Kidney epithelial cell (primary cell): ENCODE measurements at regions not wholly inside any gene's neighbourhood (a gene's known extent, or its start where the extent isn't known, plus 50 kb on each side); places are given as distances from the start of the nearest gene placed in this dataset.
A peak's percentile ranks its signal among the peaks of the same experiment; 100 is the strongest.

Experiments used
- DNase-seq: peaks from one replicate; pipeline ENCODE4 v3.0.0-alpha.2; 2010; ENCODE audit warnings: low read depth
- H3K27me3 ChIP-seq: 2 replicates; pipeline ENCODE4 v1.6.0; 2011; ENCODE audit warnings: low read length; ENCODE audit not compliant: control insufficient read depth, insufficient read depth
- H3K36me3 ChIP-seq: 2 replicates; pipeline ENCODE4 v1.5.1; 2011; ENCODE audit warnings: low read length; ENCODE audit not compliant: control insufficient read depth, insufficient read depth
- H3K4me3 ChIP-seq: 2 replicates; pipeline ENCODE4 v1.5.1; 2011; ENCODE audit warnings: low read depth, mild to moderate bottlenecking, control low read depth, low read length
- CTCF ChIP-seq: IDR thresholded peaks from 2 replicates; pipeline ENCODE4 v1.5.1; 2011; ENCODE audit warnings: mild to moderate bottlenecking, moderate library complexity, low read length, control low read depth, inconsistent platforms; ENCODE audit not compliant: insufficient read depth, poor library complexity, severe bottlenecking

- no peak overlapping the region for H3K4me3 ChIP-seq
- no peak for DNase-seq
- H3K36me3 ChIP-seq, result no peaks in the 10 kb centered on the region
- no peaks in the 10 kb centered on the region for H3K27me3 ChIP-seq
- no peak for TF ChIP-seq CTCF
Measured at GRCh38 chr5:68722357-68722756, 371.5 kb upstream of the SLC30A5 start.

DNA sequence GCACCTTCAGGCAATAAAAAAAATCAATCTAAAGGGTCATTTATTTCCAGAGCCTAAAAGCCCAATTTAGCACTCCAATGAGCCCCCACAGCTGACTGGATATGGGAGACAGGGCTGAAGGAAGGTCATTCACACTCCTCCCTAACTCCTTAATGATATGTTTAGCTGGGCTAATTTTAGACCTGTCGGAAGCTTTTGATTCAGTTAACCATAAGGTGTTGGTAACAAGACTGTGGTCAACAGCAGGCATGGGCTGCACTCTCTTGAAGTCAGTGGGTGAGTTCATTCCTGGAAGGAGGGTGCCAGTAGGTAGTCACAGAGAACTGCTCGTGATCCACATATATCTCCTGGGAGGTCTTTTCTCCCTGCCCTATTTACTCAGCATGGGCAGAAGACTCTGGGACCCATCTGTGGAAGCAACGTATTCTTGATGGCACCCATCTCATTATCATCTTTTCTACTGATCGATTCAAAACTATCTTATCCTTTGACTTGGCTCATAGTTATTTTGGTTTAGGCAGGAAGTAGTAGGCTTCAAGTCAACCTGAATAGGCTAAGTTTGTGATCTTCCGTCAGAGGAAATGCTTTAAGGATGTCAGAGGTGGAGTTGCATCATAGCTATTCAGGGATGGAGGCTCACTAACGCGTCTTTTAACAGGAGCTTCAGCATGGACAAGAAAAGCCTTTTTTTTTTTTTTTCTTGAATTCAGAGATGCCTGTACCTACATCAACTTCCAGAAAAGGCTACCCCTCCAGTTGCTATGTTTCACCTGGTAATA, 367.7 kb upstream of the SLC30A5 start:
- no peak for DNase-seq
- no peaks in the 10 kb centered on the region for H3K36me3 ChIP-seq
- no peak overlapping the region for H3K4me3 ChIP-seq
- no peak for TF ChIP-seq CTCF
- H3K27me3 ChIP-seq, result no peaks in the 10 kb centered on the region

DNA sequence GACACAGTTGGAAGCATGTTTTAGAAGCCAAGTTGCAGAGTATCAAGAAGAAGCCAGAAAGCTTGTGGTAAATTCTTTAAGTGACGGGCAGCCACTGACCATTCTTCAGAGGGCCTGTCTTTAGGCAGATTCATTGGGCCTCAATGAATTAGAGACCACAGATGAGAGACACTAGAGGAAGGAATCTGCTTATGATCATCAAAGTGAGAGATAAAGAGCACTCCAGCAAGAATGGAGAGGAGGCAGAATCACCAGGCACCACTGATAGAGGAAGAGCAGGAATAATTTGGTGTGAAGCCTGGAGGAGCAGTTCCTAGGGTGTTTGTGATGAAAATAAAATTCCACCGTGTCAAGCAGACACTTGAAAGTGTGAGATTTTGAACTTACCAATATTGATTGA, 365.9 kb upstream of the SLC30A5 start:
- DNase-seq, result no peak
- TF ChIP-seq CTCF, result no peak

DNA sequence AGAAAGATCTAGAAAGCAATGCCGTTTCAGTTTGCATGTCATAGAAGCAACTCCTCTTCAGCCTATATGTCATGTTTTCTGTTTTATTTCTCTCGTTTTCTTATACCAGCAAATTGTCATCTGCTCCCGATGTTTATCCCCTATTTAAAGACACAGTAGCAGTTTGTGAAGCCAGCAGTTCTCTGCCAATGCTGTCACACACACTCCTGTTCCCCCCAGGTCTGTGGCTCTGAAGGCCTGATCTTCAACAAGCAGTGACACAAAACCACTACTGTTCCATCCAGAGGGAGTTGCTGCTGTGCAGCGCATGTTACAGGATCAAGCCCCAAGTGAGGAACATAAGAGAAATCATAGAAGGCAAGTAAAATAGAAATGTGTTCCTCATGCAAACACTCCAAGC, 364.1 kb upstream of the SLC30A5 start:
- H3K27me3 ChIP-seq, result no peaks in the 10 kb centered on the region

More for the DNA sequence above, 365.9 kb upstream of the SLC30A5 start:
- Histone ChIP-seq H3K4me3 (no peak overlapping the region), H3K36me3 (no peaks in the 10 kb centered on the region), H3K27me3 (no peaks in the 10 kb centered on the region)

DNA sequence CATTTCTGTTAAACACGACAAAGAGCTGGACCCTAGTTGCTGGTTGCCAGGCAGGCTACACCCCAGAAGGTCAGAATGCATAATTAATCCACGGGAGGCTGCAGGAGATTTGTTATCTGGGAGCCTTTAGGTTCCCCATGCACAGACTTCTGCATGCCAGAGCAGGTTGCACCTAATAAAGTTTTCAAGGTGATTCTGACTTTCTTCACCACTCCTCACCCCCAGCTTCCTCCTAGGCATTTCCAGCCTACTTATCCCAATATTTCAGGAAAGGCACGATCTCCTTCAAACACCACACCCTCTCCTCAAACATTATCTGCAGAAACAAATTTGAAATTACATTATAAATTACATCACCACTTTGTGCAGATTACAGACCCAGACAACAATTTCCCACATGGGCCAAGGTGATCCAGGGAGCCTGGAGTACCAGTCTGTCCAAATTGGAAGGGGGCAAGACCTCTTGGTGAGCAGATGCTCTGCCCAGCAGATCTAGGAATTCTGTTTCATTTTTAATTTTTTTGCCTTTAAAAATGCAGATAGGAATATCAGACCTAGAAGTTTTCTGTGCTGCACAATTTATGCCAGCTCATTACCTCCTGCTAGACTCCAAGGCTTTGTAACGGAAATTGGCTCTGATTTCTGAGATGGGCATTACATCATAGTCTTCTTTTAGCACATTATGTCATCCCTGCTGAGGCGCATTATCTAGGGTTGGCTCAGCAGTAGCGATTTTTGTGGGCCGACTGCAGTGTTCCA, 363.4 kb upstream of the SLC30A5 start:
- TF ChIP-seq CTCF, result no peak
- no peaks in the 10 kb centered on the region for H3K36me3 ChIP-seq

More for the DNA sequence above, 364.1 kb upstream of the SLC30A5 start:
- TF ChIP-seq CTCF, result no peak
- no peak overlapping the region for H3K4me3 ChIP-seq
- no peak for DNase-seq
- no peaks in the 10 kb centered on the region for H3K36me3 ChIP-seq

More for the DNA sequence above, 363.4 kb upstream of the SLC30A5 start:
- no peak overlapping the region for H3K4me3 ChIP-seq
- peak; percentile 55 for DNase-seq
- H3K27me3 ChIP-seq, result no peaks in the 10 kb centered on the region
